Body of pancreas (tissue), 4 donors: ENCODE measurements at regions not wholly inside any gene's neighbourhood (a gene's known extent, or its start where the extent isn't known, plus 50 kb on each side); places are given as distances from the start of the nearest gene placed in this dataset.

Source experiments
- POLR2A ChIP-seq, 3 donors: fragments of 450-650 bp; IDR thresholded peaks; one replicate each; pipeline ENCODE4 v1.6.1; 2016; ENCODE audit warnings: antibody characterized with exemption in 3 of 3, mild to moderate bottlenecking in 2 of 3
- TF ChIP-seq, protein P1 (sequence below), 7 experiments: fragments of 450-650 bp in 4 of 7; fragments of 200-600 bp in 3 of 7; sonication (generic) in 3 of 7; IDR thresholded peaks; one replicate each; pipeline ENCODE4 v1.5.1; 2016 to 2019; ENCODE audit warnings: antibody characterized with exemption in 7 of 7

DNA sequence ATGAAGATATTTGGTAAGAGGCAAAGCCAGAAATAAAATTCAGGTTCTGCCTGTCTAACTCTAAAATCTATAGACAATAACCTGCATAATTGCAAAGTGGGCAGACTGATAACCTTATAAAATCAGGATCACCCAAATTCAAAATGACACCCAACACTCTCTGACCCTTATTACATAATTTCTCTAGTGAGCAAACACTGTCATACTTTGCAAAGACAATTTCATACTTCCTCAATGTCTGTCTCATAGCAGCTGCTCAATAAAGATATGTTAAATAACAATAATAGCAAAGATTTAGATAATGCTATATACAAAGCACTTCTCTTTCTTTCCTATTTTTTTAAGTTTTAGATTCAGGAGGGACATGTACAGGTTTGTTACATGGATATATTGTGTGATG, 118.5 kb downstream of the UCHL5 start:
- TF ChIP-seq, protein P1, sequence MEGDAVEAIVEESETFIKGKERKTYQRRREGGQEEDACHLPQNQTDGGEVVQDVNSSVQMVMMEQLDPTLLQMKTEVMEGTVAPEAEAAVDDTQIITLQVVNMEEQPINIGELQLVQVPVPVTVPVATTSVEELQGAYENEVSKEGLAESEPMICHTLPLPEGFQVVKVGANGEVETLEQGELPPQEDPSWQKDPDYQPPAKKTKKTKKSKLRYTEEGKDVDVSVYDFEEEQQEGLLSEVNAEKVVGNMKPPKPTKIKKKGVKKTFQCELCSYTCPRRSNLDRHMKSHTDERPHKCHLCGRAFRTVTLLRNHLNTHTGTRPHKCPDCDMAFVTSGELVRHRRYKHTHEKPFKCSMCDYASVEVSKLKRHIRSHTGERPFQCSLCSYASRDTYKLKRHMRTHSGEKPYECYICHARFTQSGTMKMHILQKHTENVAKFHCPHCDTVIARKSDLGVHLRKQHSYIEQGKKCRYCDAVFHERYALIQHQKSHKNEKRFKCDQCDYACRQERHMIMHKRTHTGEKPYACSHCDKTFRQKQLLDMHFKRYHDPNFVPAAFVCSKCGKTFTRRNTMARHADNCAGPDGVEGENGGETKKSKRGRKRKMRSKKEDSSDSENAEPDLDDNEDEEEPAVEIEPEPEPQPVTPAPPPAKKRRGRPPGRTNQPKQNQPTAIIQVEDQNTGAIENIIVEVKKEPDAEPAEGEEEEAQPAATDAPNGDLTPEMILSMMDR (IDR thresholded peaks at IDR 0.05): no peak
- TF ChIP-seq POLR2A (IDR thresholded peaks at IDR 0.05): no peak
